ENCODE measurements at regions not wholly inside any gene's neighbourhood (a gene's known extent, or its start where the extent isn't known, plus 50 kb on each side); places are given as distances from the start of the nearest gene placed in this dataset.
"Not testable (repeated sequence)": the region's sequence is repeated elsewhere in the genome, so short reads cannot be mapped to it uniquely, and the experiment has no call there.

GRCh38 chr3:21989341-21990042 is 238.5 kb upstream of the ZNF385D start:
- DNase-seq (ENCODE audit: low spot score) = no peak

- no peak for DNase-seq (ENCODE audit: low spot score)
These were observed 240.1 kb upstream of the ZNF385D start for GRCh38 chr3:21991061-21991460.

GRCh38 chr3:21995079-21995607 is 244.1 kb upstream of the ZNF385D start:
- DNase-seq (ENCODE audit: low spot score) = no peak

DNA sequence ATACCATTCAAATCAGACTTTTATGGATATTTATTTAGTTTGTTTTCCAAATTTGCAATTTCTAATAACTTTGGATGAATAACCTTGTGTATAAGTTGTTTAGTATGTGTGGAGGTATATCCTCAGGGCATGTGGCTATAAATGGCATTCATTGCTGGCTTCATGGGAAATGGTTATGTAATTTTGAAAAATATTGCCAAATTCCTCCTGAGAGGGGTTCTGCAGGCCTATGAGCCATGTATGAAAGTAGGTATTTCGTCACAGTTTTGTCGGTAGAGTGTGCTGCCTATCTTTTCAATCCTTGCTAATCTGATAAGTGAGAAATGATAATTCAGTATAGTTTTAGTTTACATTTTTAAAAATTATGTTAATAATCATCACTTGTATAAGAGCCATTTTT is 256.4 kb upstream of the ZNF385D start:
- no peak for DNase-seq (ENCODE audit: low spot score)

- DNase-seq (ENCODE audit: low spot score) = no peak
These were observed 260.0 kb upstream of the ZNF385D start for GRCh38 chr3:22010997-22011396.

- no peak for DNase-seq (ENCODE audit: low spot score)
These were observed 261.5 kb upstream of the ZNF385D start for GRCh38 chr3:22012471-22012870.

DNA sequence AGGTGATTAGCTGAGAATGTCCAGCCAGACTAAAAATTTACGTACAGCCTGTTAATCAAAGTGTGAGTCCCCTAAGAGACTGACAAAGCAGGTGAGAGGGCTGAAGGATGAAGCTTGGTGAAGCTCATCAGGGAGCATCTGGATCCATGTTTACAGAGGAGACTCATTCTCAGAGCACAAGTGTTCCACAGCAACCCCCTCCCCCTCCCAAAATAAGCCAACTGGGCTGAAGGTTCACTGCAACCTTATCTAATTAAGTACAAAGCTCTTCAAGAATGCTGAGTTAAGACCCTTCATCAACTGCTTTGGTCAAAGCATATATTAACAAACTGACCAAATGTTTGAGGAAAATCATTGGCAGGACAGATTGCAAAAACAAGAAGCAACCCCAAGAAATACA is 262.6 kb upstream of the ZNF385D start:
- DNase-seq (ENCODE audit: low spot score) = no peak

GRCh38 chr3:22016197-22016596 is 265.2 kb upstream of the ZNF385D start:
- DNase-seq (ENCODE audit: low spot score) = no peak

- not testable (repeated sequence) for DNase-seq (ENCODE audit: low spot score)
These were observed 273.6 kb upstream of the ZNF385D start for GRCh38 chr3:22024638-22025037.

DNA sequence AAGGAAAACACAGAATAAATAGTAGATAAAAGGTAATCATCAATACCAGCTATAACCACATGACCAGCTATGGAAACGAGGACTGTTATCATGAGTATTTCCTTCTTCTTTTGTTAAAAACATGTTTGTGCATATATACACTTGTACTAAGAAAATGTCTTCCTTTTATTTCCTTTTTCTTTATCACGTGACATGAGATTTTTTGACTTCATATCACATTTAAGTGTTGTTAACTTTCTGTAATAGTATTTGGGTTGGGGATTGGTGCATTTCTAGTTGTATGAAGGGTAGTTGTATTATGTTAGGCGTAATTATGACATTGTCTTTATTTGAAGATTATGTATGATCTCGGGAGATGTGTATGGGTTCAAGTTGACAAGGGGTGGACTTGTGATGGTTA is 278.5 kb upstream of the ZNF385D start:
- no peak for DNase-seq (ENCODE audit: low spot score)

DNA sequence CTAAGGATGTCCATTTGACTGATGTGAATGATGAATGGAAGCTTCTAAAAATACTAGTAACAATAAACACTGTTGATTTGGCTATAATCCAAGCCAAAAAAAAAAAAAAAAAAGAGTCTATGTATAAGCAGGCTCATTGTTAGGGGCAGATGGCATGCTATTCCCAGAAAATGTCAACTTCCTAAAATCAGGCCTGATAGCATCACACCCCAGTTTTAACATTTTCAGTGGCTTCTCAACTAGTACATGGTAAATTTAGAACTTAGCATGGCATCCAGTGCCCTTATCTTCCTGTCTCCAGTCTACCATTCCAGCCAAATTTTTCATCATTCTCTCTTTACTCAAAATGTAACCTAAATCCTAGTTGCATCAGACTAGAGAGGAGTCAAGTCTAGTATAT is 288.2 kb upstream of the ZNF385D start:
- DNase-seq (ENCODE audit: low spot score) = no peak

DNA sequence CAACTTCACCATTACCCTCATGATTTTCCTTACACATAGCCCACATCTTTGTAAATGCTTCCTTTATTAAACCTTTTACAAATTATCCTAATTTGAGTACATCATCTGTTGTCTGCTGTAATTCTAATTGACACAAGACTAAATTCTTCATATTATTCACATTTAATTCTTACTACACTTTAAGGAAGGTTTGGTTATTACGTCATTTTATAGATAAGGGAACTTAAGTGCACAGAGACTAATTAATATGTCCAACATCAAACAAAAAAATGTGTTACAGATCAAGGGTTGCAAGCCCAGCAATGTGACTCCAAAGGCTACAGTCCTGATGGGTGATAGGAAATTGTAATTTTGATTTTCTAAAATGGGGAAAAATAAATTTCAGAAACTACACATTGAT is 289.1 kb upstream of the ZNF385D start:
- DNase-seq (ENCODE audit: low spot score) = no peak

GRCh38 chr3:22045882-22046281 is 294.9 kb upstream of the ZNF385D start:
- DNase-seq (ENCODE audit: low spot score) = no peak

GRCh38 chr3:22063500-22063899 is 312.5 kb upstream of the ZNF385D start:
- no peak for DNase-seq (ENCODE audit: low spot score)

- no peak for DNase-seq (ENCODE audit: low spot score)
These were observed 317.6 kb upstream of the ZNF385D start for GRCh38 chr3:22068619-22069018.

DNA sequence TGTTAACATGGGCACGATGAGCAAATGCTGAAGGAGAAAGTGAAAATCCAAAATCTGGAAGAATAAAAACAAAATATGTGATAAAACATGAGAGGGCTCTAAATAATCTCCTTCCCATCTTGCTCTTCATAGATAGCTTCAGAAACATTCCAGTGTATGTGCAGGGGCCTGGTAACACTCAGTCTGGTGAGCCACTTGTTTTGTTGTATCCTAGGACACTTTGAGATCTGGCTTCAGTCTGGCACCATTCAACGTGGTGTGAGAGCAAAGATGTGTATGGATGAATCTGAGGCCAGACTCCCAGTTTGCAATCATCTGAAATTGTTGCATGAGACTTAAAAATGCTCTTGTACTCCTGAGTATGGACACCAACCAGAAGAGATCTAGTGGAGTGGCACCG is 337.2 kb upstream of the ZNF385D start:
- DNase-seq (ENCODE audit: low spot score) = no peak

DNA sequence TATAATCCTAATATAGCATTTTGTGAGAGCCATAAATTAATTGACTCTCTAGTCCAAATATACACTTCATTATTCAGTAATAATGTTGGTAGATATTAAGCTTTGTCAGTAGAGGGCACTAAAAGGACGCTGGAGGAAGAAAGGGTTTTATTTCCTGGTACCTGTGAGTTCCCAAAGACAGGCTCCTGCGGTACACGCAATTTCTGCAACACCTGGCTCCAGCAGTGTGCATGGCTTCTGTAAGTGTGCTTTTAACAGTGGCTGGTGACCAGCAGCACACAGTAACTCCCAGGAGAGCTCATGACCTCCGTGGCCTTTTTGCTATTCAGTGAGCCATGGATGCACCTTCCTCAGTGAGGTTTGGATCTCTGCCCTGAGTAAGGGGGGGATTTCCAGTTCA is 338.3 kb upstream of the ZNF385D start:
- peak; percentile 3 for DNase-seq (ENCODE audit: low spot score)

DNA sequence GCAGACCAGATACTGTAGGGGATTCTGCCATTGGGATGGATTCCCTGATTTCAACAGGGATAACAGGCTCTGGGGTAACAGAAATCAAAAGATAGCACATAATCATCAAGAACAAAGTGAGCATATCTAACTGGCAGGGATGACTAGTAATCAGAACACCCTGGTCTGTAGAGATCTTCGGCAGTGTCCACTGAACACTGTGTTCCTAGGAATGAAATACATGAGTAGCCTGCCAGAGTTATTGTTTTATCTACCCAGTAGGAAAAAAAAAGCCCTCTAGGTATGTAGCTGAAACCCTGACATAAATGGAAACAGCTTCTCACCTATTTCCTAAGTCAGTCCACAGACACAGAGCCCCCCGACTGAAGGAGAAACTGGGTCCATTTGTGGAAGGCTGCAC is 340.3 kb upstream of the ZNF385D start:
- no peak for DNase-seq (ENCODE audit: low spot score)

GRCh38 chr3:22098021-22098420 is 347.0 kb upstream of the ZNF385D start:
- no peak for DNase-seq (ENCODE audit: low spot score)

DNA sequence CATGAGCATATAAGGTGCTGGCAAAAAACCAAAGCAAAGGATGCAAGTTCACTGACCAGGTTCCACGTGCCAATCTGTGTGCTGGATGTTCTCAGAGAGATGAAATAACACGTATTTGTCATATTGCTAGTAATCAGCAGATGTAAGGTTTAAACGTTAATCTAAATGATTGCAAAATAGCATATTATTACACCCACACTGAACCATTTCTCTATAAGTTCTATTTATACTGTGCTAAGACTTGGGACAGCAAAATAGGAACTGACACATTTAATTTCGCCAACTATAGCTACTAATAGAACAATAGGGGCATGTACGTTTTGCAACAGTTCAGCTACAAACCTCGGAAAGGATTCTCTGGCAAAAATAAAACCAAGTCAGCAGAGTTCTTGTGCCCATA is 350.3 kb upstream of the ZNF385D start:
- DNase-seq (ENCODE audit: low spot score) = no peak

DNA sequence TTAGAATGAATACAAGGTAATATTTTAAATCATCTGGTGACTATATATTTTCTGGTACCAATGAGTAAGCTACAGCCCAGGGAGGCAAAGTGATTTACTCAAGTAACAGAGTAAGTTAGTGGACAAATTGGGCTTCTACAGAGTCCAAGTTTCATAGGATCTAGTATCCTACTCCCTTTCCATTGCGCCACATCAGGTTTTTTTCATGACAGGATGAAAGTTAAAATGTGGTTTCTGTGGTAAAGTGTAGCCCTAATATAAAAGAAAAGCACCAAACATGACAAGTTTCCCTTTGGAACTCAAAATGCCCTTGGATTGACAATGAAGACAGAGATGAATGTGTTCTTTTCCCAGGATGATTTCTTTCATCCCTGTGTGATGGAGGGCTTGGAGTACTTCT is 350.8 kb upstream of the ZNF385D start:
- no peak for DNase-seq (ENCODE audit: low spot score)

GRCh38 chr3:22103423-22103822 is 352.4 kb upstream of the ZNF385D start:
- DNase-seq (ENCODE audit: low spot score) = no peak

- DNase-seq (ENCODE audit: low spot score) = no peak
These were observed 355.3 kb upstream of the ZNF385D start for GRCh38 chr3:22106213-22106896.

DNA sequence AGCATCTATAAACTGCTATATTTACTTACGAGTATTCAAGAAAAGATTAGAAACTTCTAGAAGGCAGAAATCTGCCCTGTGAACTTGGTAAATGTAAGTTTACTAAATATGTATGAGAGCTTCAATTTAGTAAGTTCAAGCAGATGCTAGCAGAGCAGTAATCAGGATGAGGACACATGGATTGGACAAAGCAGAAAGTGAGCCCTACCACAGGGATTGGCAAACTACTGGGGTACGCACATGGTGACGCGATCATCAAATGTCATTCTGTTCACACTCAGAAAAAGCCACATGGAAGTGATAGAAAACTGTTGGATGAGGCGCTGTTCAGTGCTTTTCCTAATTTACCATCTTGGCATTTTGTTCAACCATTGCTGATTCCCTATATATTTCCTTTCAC is 360.2 kb upstream of the ZNF385D start:
- no peak for DNase-seq (ENCODE audit: low spot score)

All from kidney capillary endothelial cell (primary cell).